ENCODE measurements at regions not wholly inside any gene's neighbourhood (a gene's known extent, or its start where the extent isn't known, plus 50 kb on each side); places are given as distances from the start of the nearest gene placed in this dataset.
"Not testable (repeated sequence)": the region's sequence is repeated elsewhere in the genome, so short reads cannot be mapped to it uniquely, and the experiment has no call there.

DNA sequence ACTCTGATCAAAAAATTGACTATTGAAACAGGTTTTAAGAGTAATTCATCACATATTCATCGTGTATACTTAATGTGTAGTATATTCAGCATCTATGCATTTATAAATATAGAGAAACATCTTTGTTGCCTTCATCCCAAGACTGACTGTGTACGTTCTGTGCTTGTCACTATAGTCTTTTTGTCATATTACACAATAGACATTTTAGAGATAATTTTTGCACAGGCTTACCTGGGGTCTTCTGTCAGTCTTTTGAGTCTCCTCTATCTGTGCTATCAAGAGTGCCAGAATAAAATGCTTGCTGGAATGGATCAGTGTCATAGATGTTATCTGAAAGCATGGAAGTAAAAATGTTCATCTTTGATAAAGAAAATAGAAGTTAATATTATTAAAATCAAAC lies 1047.7 kb upstream of the NRXN1 start:
- peaks cover 5% of the 10 kb centered on the region for H3K36me3 Mint-ChIP-seq
- H3K27ac Mint-ChIP-seq: no peak overlapping the region
- H3K4me1 Mint-ChIP-seq (ENCODE audit: low read depth in 2 of 2): no peaks in the 10 kb centered on the region
- DNase-seq (ENCODE audit: low spot score): no peak
- peaks cover 12% of the 10 kb centered on the region for H3K9me3 Mint-ChIP-seq
- no peak for ATAC-seq
- H3K4me3 Mint-ChIP-seq: no peak overlapping the region
- no peaks in the 10 kb centered on the region for H3K27me3 Mint-ChIP-seq

DNA sequence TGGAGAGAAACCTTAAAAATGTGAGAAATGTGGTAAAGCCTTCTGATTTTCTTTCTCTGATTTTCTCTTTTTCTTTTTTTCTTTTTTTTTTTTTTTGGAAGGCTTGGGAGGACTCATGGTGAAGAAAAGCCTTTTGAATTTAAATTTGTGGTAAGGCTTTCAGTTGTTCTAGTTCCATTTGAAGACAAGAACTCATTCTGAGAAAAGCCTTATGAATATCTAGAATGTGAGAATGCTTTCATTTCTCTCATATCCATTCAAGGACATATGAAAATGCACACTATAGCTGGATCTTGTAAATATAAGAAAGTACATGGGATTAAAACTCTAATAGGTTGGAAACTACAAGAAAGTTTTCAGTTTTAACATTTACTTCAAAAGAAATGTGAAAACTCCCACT lies 1045.2 kb upstream of the NRXN1 start:
- H3K4me1 Mint-ChIP-seq (ENCODE audit: low read depth in 2 of 2): no peaks in the 10 kb centered on the region

DNA sequence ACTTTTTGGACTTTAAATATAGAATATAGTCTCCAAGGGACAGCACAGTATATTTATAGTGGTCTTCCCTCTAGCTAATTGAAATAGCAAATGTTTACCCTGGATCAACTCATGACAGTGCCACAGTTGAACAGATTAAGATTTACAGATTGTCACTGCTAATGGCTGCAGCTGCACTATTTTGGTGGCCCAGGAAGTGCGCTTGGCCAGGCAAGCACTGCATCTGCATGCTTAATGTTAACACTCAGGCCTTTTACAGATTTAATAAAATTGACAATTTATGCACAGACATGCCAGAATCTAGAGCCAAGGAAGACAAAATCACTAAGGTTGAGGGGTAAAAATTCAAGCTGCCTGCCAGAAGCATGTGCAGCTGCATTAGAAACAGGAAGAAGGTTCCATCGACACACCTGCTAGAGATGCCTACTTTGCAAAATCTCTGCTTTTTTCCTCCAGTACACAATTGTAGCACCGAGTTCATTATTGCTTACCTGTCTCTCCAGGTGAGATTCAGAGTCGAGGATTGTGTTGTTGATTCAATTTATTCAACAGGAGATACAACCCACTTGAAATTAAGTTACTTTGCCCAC lies 1042.3 kb upstream of the NRXN1 start:
- H3K9me3 Mint-ChIP-seq: peaks cover 12% of the 10 kb centered on the region
- no peak for DNase-seq (ENCODE audit: low spot score)

More for the DNA sequence above, 1045.2 kb upstream of the NRXN1 start:
- H3K4me3 Mint-ChIP-seq: no peak overlapping the region
- H3K27ac Mint-ChIP-seq: no peak overlapping the region
- peaks cover 5% of the 10 kb centered on the region for H3K36me3 Mint-ChIP-seq
- no peak for DNase-seq (ENCODE audit: low spot score)
- H3K9me3 Mint-ChIP-seq: peaks cover 12% of the 10 kb centered on the region
- ATAC-seq: no peak
- H3K27me3 Mint-ChIP-seq: no peaks in the 10 kb centered on the region

DNA sequence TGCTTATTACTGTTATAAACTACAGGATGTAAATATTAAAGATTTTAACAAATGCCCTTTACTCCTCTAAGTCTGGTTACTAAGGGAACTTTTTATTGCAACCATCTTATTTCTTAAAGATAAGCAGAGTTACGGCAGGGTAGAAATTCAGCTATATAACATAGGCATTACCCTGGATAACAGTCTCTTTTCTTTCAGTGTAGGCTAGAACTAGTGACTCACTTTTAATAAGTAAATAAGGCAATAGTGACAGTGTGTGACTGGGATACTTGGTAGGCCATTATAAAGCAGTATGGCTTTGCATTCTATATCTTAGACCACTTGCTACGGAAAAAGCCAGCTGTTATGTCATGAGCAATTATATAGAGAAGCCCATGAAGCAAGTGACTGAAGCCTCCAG lies 1041.0 kb upstream of the NRXN1 start:
- no peaks in the 10 kb centered on the region for H3K27me3 Mint-ChIP-seq
- H3K36me3 Mint-ChIP-seq: peaks cover 5% of the 10 kb centered on the region
- H3K4me3 Mint-ChIP-seq: no peak overlapping the region
- DNase-seq (ENCODE audit: low spot score): no peak
- H3K27ac Mint-ChIP-seq: no peak overlapping the region
- no peak for ATAC-seq
- no peaks in the 10 kb centered on the region for H3K4me1 Mint-ChIP-seq (ENCODE audit: low read depth in 2 of 2)
- peaks cover 12% of the 10 kb centered on the region for H3K9me3 Mint-ChIP-seq

More for the DNA sequence above, 1042.3 kb upstream of the NRXN1 start:
- Mint-ChIP-seq H3K27ac (no peak overlapping the region), H3K27me3 (no peaks in the 10 kb centered on the region), H3K36me3 (peaks cover 5% of the 10 kb centered on the region), H3K4me3 (no peak overlapping the region), H3K4me1 (ENCODE audit: low read depth in 2 of 2) (no peaks in the 10 kb centered on the region)
- no peak for ATAC-seq

DNA sequence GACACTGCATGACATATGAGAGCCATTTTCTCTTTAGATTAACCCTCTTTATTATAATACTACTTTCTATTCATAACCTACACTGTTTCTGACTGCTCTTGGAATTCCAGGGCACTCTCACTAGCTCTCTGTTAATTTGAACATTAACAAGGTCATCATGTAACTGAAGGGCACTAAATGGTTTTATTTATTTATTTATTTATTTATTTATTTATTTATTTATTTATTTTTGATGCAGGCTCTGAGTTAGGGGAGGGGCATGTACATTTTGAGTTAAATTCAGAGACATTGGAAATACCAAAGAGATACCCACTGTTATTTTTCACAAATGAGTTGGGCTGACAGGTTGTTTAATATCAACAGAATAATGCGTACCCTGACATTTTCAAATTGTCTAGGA lies 1038.7 kb upstream of the NRXN1 start:
- Mint-ChIP-seq H3K36me3 (peaks cover under 1% of the 10 kb centered on the region), H3K4me3 (no peak overlapping the region), H3K27me3 (no peaks in the 10 kb centered on the region), H3K4me1 (ENCODE audit: low read depth in 2 of 2) (no peaks in the 10 kb centered on the region), H3K27ac (no peak overlapping the region), H3K9me3 (peaks cover 7% of the 10 kb centered on the region)
- ATAC-seq (no peak), DNase-seq (ENCODE audit: low spot score) (no peak)

DNA sequence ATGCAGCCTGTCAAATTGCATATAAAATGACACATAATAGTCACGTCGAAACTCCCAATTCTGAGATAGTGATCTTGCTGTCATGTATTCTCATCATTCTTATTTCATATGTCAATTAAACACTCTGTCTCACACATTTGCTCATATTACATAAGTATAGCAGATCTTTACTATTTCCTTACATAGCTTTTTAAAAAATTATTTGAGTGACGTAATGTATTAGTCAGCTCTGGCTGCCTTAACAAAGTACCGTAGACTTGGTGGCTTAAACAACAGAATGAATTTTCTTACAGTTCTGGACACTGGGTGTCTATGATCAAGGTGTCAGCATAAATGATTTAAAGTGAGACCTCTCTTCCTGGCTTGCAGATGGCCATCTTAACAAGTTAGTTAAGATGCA lies 1032.3 kb upstream of the NRXN1 start:
- ATAC-seq (no peak), DNase-seq (ENCODE audit: low spot score) (no peak)
- Mint-ChIP-seq H3K4me1 (ENCODE audit: low read depth in 2 of 2) (no peaks in the 10 kb centered on the region), H3K9me3 (peaks cover 11% of the 10 kb centered on the region), H3K27me3 (no peaks in the 10 kb centered on the region), H3K4me3 (no peak overlapping the region), H3K36me3 (no peaks in the 10 kb centered on the region), H3K27ac (no peak overlapping the region)

DNA sequence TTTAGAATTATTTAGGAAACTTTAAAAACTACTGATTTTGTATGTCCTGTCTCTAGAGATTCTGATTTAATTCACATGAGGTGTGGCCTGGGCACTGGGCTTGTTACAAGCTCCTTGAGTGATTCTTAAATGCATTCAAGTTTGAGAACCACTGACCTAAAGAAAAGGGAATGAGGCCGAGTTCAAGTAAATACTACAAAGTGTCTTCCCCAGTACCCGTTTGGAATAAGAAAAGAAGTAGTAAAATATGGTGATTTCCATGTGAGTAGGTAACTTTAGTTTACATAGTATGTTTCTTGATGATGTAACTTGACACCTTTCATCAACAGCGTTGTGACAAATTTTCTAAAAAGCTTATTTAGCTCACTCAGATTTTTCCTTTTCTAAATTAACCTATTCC lies 1022.9 kb upstream of the NRXN1 start:
- no peak for DNase-seq (ENCODE audit: low spot score)
- no peak for ATAC-seq
- Mint-ChIP-seq H3K4me3 (no peak overlapping the region), H3K27me3 (no peaks in the 10 kb centered on the region), H3K4me1 (ENCODE audit: low read depth in 2 of 2) (no peaks in the 10 kb centered on the region), H3K36me3 (peaks cover 10% of the 10 kb centered on the region), H3K27ac (no peak overlapping the region), H3K9me3 (peaks cover 14% of the 10 kb centered on the region)

DNA sequence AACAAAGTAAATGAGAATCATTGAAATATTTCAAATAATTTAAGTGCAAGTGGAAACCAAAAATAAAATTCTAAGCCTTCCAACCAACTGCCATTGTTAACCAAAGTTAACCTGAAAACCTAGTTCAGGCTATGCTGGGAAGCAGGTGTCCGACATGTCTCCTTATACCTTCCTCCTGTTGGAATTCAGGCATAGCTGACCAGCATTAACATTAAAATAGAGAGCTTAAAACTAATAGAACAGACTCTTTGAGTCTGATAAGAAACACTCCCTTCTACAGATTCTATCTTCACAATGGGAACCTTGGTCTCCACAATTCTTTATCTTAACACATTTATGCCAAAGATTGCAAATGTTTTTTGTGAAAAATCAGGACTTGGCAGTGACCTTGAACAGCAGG lies 1004.9 kb upstream of the NRXN1 start:
- no peaks in the 10 kb centered on the region for H3K4me1 Mint-ChIP-seq (ENCODE audit: low read depth in 2 of 2)
- no peak overlapping the region for H3K4me3 Mint-ChIP-seq
- ATAC-seq (no peak), DNase-seq (ENCODE audit: low spot score) (no peak)
- no peaks in the 10 kb centered on the region for H3K36me3 Mint-ChIP-seq
- no peak overlapping the region for H3K27ac Mint-ChIP-seq
- peaks cover 2% of the 10 kb centered on the region for H3K9me3 Mint-ChIP-seq
- H3K27me3 Mint-ChIP-seq: no peaks in the 10 kb centered on the region

DNA sequence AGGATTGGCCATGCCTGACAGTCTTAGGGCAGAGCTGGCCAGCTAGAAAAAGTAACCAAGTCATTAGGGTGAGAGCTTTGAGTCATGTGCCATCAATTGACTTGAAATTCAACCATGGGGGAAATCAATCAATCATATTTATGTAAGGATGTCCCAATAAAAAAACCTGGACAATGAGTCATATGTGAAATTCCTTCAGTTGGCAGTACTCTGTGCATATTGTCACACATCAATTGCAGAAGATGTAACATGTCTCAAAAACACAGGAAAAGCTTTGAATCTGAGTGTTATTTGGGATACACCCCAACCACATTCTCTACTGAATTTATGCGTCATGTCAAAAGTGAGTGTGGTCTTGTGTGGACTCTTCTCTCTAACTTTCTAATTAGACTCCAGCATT lies 1004.1 kb upstream of the NRXN1 start:
- DNase-seq (ENCODE audit: low spot score): no peak
- H3K4me3 Mint-ChIP-seq: no peak overlapping the region
- no peak for ATAC-seq
- H3K9me3 Mint-ChIP-seq: peaks cover 2% of the 10 kb centered on the region
- no peaks in the 10 kb centered on the region for H3K4me1 Mint-ChIP-seq (ENCODE audit: low read depth in 2 of 2)
- no peaks in the 10 kb centered on the region for H3K27me3 Mint-ChIP-seq
- no peaks in the 10 kb centered on the region for H3K36me3 Mint-ChIP-seq
- H3K27ac Mint-ChIP-seq: no peak overlapping the region

DNA sequence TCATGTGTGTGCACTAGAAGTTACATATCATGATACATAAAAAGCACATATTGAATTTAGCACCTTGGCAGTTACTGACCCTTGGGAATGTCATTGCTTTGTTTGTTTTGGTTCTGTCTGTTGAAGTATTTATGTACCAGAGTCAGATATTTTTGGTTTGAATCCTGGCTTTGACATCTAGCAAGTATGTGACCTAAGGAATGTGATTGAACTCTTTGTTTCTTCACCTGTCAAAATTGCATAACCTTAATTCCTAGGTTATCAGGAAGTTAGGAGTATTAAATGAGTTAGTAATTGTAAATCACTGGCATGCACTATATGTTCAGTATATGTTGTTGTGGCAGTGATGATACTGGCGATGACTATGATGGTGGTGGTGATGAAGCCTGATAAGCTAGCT lies 1003.5 kb upstream of the NRXN1 start:
- Mint-ChIP-seq H3K4me3 (no peak overlapping the region), H3K27ac (no peak overlapping the region), H3K27me3 (no peaks in the 10 kb centered on the region), H3K36me3 (no peaks in the 10 kb centered on the region), H3K4me1 (ENCODE audit: low read depth in 2 of 2) (no peaks in the 10 kb centered on the region), H3K9me3 (peaks cover 2% of the 10 kb centered on the region)
- no peak for DNase-seq (ENCODE audit: low spot score)
- ATAC-seq: no peak

DNA sequence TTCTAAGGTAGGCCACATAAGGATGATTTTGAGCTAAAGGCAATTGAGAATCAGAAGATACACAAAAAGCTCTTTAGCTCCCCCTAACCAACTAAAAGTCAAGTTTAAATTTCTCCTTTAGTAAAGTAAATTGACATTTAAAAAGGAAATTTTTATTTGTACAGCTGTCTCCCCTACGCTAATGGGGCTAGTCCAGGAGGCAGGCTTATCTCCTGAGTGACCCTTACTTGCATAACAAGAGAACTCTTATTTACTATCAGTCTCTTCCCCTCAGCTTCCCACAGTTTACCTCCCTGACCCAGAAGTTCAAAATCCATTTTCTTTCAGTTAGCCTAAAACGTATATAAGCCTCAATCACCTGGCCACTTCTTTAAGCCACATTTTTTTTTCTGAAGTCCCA lies 1002.8 kb upstream of the NRXN1 start:
- Mint-ChIP-seq H3K4me1 (ENCODE audit: low read depth in 2 of 2) (no peaks in the 10 kb centered on the region), H3K9me3 (peaks cover 2% of the 10 kb centered on the region)
- no peak for ATAC-seq

DNA sequence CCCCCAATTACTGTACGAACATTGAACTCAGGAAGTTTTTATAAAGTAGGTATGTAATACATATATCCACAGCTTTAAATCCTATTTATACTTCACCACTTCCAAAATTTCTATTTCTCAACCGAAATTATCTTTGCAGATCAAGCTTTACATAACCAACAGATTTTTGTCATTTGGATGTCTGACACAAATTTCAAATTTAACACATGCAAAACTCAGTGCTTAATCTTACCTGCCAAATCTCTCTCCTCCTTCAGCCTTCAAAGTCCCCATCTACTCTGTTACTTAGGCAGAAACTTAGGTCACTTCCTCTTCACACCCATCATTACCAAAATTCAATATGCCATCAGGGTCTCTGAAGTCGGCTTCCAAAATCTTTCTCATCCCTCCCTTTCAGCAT lies 990.1 kb upstream of the NRXN1 start:
- ATAC-seq (no peak), DNase-seq (ENCODE audit: low spot score) (no peak)
- H3K9me3 Mint-ChIP-seq: peaks cover 34% of the 10 kb centered on the region
- H3K4me3 Mint-ChIP-seq: no peak overlapping the region
- H3K4me1 Mint-ChIP-seq (ENCODE audit: low read depth in 2 of 2): no peaks in the 10 kb centered on the region
- H3K27me3 Mint-ChIP-seq: no peaks in the 10 kb centered on the region
- H3K36me3 Mint-ChIP-seq: peaks cover 42% of the 10 kb centered on the region
- H3K27ac Mint-ChIP-seq: no peak overlapping the region

More for the DNA sequence above, 1002.8 kb upstream of the NRXN1 start:
- H3K36me3 Mint-ChIP-seq: no peaks in the 10 kb centered on the region
- H3K27me3 Mint-ChIP-seq: no peaks in the 10 kb centered on the region
- H3K4me3 Mint-ChIP-seq: no peak overlapping the region
- DNase-seq (ENCODE audit: low spot score): no peak
- H3K27ac Mint-ChIP-seq: no peak overlapping the region

DNA sequence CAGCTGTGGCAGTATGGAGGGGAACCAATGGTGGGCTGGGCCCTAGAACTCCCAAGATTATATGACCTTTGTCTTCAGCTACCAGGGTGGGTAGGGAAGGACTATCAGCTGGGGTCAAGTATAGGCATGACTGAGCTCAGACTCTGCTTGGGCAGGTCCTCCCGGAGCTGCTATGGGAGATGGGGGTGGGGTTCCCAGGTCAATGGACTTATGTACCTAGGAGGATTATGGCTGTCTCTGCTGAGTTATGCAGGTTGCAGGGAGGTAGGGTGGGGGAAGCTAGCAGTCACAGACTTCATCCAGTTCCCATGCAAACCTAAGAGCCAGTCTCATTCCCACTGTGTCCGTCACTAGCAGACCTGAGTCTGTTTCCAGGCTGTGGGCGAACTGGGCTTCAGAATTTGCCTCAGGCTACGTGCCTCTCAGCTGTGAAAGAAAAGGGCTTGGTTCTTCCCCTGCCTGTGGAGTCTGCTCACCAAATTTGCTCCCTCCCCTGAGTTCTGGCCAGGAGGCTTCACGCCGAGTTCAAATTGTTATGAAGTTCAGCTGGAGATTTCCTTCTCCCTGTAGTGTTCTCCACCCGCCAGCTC lies 985.8 kb upstream of the NRXN1 start:
- no peaks in the 10 kb centered on the region for H3K4me1 Mint-ChIP-seq (ENCODE audit: low read depth in 2 of 2)
- H3K27me3 Mint-ChIP-seq: no peaks in the 10 kb centered on the region
- no peak for DNase-seq (ENCODE audit: low spot score)
- ATAC-seq: no peak
- H3K36me3 Mint-ChIP-seq: peaks cover 21% of the 10 kb centered on the region
- no peak overlapping the region for H3K27ac Mint-ChIP-seq
- no peak overlapping the region for H3K4me3 Mint-ChIP-seq
- peaks cover 29% of the 10 kb centered on the region for H3K9me3 Mint-ChIP-seq

DNA sequence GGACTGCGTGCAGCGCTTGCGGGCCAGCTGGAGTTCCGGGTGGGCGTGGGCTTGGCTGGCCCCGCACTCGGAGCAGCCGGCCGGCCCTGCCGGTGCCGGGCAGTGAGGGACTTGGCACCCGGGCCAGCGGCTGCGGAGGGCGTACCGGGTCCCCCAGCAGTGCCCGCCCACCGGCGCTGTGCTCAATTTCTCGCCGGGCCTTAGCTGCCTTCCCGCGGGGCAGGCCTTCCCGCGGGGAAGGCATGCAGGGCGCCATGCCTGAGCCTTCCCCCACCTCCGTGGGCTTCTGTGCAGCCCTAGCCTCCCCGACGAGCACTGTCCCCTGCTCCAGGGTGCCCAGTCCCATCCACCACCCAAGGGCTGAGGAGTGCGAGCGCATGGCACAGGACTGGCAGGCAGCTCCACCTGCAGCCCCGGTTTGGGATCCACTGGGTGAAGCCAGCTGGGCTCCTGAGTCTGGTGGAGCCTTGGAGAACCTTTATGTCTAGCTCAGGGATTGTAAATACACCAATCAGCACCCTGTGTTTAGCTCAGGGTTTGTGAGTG lies 975.0 kb upstream of the NRXN1 start:
- H3K27me3 Mint-ChIP-seq; H3K4me1 Mint-ChIP-seq (ENCODE audit: low read depth in 2 of 2); H3K27ac Mint-ChIP-seq; DNase-seq (ENCODE audit: low spot score); H3K4me3 Mint-ChIP-seq; H3K36me3 Mint-ChIP-seq; ATAC-seq: not testable (repeated sequence)
- peaks cover 11% of the 10 kb centered on the region for H3K9me3 Mint-ChIP-seq

Data from natural killer cell treated with Interleukin-12 subunit alpha and Interleukin-12 subunit beta and Interleukin-15 and Interleukin-18, amount 100 ng/mL, for 72 hours (primary cell).